ENCODE measurements at regions not wholly inside any gene's neighbourhood (a gene's known extent, or its start where the extent isn't known, plus 50 kb on each side); places are given as distances from the start of the nearest gene placed in this dataset.

GRCh38 chr16:62963846-62964245 lies 927.6 kb upstream of the CDH8 start:
- DNase-seq: no peak

GRCh38 chr16:62955033-62955349 lies 918.8 kb upstream of the CDH8 start:
- no peak for DNase-seq

GRCh38 chr16:62954144-62955032 lies 918.1 kb upstream of the CDH8 start:
- no peak for DNase-seq

- no peak for DNase-seq
Measured at GRCh38 chr16:62950351-62950750, 914.1 kb upstream of the CDH8 start.

- DNase-seq: no peak
Measured at GRCh38 chr16:62940569-62940968, 904.3 kb upstream of the CDH8 start.

- no peak for DNase-seq
Measured at GRCh38 chr16:62939687-62940086, 903.4 kb upstream of the CDH8 start.

DNA sequence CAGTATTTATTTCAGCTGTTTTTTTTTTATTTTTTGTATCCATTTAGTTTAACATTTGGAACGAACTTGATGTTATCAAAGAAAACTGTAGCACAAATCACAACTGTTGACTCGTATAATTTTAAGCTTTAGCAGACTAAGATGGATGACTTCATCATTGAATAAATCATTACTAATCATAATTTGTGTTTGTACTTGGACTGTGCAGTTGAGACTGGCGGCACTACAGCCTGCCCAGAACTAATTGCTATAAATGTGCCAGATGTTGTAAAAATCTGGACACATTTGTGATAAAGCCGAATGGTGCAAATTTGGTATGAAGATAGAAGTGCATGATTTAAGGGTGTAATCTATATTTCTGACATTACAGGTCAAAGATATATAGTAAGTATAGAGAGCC lies 897.7 kb upstream of the CDH8 start:
- no peak for DNase-seq

DNA sequence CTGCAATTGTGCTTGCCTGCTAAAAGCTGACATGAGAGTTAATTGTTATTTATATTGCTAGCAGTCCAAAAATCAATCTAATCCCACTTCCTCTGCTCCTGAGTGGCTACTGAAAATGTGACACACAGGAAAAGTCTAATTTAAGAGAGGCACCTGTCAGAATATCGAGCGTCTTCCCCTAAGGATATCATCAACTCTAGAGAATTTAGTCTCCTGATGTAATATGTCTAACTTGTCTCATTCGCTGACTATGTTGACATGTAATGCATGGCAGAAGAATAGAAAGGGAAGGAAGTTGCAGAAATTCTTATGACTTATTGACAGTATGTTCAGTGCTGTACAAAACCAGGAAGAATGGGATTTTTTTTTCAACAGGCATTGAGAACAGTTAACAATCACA lies 893.4 kb upstream of the CDH8 start:
- DNase-seq: no peak

GRCh38 chr16:62927122-62927521 lies 890.9 kb upstream of the CDH8 start:
- DNase-seq: no peak

DNA sequence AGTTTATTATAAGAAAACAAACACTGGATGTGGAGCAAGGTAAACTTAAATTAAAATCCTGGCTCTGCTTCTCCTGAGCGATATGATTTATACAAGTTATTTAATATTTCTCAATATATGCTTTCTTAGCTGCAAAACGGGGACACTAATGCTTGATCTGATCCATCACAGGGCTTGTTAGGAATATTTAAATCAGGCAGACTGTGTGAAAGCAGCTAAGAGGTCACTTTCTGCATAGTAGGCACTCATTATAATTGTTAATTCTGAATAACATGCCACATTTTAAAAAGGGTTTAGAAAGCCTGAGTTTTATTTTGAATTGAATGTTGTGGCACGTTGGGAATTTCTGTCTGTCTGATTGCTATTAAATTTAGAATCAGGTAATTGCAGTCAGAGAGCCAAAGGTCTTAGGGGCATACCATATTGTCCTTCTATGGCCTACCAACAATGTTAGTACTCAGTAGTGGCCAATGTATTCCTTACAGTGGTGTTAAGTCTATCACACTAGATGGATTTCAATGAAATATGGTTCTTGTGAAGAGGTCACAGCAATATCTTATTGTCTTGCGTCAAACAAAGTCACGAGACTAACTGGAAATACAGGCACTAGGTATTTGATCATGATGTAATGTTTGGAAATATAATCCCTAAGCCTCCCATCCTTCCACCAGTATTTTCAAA lies 890.0 kb upstream of the CDH8 start:
- DNase-seq: no peak

DNA sequence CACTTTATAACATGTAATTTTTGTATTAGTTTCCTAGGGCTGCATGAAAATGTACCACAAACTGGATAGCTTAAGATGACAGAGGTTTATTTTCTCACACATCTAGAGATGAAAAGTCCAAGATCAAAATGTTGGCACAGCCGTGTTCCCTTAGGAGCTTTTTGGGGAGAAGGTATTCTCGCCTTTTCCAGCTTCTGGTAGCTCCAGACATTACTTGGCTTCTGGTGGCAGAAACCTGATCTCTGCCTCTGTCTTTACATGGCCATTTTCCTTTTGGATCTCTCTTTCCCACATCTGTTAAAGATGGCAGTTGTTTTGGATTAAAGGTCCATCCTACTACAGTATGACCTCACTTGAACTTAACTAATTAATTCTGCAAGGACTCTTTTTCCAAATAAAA lies 885.7 kb upstream of the CDH8 start:
- no peak for DNase-seq

DNA sequence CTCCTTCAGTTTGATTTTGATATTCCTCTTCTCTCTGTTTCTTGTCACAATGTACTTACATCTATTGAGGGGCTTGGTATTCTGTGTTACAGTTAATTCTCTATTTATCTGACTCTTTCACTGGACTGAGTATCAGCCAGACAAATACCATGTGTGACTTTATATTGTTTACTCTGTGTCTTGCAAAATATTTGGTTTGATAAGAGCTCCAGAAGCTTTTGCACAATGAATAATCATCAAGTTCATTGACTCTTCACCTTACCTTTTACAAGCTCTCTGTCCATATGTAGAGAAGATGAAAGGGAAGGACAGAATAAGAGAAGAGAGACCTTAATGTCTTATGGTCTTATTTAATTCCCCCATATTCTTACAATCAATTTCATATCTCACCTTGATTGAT lies 877.7 kb upstream of the CDH8 start:
- no peak for DNase-seq

DNA sequence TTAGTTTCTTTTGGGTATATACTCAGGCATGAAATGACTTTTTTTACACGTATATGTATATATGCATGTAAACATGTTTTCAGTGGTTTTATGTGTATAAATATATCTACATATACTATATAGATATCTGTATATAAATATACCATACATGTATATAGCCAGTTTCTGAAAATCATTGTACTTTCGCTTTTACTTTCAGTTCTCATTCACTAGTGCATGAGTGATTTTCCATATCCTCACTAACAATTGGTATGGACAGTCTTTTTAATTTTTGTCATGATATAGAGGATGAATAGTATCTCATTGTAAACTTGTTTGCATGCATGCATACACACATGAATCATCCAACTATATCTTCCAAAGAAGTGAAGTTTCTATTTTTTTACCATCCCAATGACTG lies 877.1 kb upstream of the CDH8 start:
- DNase-seq: no peak

DNA sequence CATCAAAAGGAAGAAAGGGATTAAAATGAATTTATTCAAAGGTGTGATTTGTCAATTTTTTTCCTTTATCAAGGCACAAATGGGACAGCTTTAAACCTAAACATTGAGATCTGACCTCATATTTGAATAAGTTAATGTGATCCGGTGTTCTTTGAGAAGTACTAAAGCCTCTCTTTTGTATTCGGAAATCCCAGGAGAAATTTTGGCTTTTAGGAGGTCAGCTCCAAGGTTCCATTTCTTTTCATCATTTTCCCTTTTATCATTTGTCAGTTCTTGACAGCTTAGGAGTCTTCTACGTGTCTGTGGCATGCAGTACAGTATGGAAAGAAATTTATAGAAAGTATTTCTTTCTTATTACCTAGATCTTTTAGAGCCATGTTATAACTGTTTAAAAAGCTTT lies 873.4 kb upstream of the CDH8 start:
- no peak for DNase-seq

GRCh38 chr16:62907562-62907961 lies 871.3 kb upstream of the CDH8 start:
- DNase-seq: no peak

DNA sequence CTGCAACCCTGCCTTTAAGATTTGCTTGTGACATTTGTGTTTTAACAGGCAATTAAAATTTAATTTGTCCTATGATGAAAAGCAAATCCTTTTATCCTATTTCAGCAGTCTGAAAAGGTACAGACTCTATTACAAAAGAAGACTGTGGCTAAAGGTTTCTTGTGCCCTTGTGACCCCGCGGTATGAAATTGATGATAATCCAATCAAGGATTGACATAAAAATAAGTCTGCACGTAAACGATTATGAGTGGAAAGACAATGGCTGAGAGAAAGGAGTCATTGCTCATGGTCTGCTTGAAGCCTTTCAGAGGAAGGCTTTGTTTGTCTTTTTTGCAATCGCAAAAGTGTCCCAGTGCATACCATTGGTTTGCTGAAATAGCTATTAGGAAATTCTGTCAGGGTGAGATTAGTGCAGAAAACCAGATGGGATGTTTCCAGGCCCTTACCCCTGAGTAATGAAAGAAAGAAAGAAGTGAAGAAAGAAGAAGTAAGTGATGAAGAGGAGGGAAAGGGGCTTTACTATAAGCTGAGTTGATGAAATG lies 867.8 kb upstream of the CDH8 start:
- no peak for DNase-seq

DNA sequence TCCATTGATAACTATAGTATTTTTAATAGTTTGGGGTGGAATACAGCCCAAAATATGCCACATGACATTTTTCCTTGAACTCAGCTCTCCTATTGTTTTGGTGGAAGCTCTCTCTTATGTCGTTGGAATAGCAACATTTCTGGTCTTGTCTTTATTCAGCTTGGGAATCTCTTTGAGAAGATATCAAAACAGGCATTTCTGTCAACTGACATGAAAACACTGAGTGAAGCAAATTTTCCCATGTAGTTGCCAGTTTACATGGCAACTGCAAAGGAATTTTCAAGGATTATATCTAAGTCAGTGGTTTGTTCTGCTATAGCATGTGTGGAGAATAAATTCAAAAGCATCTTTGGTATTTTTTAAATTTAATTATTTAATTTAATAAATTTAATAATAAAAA lies 863.5 kb upstream of the CDH8 start:
- no peak for DNase-seq

GRCh38 chr16:62889097-62889496 lies 852.9 kb upstream of the CDH8 start:
- DNase-seq: no peak

DNA sequence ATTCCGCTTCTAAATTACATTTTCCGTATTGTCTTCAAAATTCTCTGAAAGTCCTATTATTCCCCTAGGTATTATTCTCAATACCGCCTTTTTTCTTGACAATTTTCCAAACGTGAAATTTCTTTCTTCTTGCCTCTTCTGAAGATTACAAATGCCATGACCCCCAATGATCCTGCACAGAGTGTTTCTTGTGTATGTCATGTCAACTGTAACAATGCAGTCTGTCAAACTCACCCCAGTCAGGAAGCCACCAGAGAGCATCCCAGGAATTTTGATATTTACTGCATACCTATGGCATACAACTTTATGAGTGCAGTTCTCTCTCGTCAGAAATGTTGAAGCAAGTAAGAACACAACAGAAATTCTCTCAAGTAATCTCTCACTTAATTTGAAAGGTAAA lies 847.3 kb upstream of the CDH8 start:
- no peak for DNase-seq

- no peak for DNase-seq
Measured at GRCh38 chr16:62882552-62883221, 846.4 kb upstream of the CDH8 start.

DNA sequence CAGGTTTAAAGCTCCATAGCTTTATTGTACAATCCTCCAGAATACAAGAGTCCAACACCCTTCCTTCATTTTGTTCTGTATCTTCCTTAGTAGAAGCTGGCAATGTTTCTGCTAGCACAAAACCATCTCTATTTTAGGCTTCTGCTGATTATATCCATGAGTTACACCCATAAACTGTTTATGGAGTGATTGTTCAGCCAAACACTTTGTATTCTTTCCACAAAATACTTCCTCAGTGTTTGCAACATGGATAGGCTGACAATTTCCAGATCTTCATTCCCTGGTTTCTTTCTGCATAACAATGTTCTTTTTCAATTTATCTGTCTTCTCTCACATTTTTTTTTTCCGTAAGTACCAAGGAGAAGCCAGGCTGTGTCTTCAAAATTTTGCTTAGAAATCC lies 839.9 kb upstream of the CDH8 start:
- DNase-seq: no peak

DNA sequence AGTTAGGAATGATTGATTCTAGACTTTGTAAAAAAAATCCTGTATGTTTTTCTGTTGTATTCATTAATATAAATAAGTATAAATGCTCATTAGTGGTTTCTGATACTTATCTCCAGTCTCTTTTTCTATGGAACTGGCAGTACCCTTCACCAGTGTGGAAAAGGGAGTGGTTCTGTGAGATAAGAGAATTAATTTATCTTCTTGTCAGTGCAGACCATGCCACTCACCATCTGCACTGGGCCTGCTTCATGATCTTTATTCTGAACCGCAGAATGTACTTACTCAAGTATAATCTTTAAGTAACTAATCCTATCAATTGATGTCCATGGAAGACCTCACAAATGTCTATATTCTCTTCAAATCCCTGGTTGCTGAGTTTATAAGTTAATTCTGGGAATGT lies 836.1 kb upstream of the CDH8 start:
- no peak for DNase-seq

GRCh38 chr16:62870554-62870953 lies 834.3 kb upstream of the CDH8 start:
- DNase-seq: no peak
